ENCODE measurements at regions not wholly inside any gene's neighbourhood (a gene's known extent, or its start where the extent isn't known, plus 50 kb on each side); places are given as distances from the start of the nearest gene placed in this dataset.
"Not testable (repeated sequence)": the region's sequence is repeated elsewhere in the genome, so short reads cannot be mapped to it uniquely, and the experiment has no call there.

DNA sequence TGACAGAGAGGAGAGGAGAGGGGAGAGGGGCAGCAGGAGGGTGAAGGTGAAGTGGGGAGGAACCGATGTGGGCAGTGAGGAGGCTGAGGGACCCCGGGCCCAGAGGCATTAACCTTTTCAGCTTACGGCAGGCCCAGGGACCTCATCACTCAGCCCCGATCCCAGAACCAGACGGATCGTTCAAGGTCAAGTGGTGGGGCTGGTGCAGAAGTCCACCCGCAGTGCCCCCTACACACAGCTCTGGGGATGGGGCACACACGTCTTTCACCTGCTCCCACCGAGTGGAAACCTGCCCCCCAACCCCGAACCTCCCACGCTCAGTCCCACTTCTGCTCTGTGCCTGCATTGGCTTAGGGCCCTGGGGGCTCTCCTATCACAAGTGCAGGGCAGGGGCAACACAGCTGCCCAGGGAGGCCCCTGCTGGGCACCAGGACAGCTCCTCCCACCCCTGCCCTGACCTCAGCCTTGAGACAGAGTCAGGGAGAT is 81.9 kb upstream of the GOLGA6L4 start:
- DNase-seq: not testable (repeated sequence)

DNA sequence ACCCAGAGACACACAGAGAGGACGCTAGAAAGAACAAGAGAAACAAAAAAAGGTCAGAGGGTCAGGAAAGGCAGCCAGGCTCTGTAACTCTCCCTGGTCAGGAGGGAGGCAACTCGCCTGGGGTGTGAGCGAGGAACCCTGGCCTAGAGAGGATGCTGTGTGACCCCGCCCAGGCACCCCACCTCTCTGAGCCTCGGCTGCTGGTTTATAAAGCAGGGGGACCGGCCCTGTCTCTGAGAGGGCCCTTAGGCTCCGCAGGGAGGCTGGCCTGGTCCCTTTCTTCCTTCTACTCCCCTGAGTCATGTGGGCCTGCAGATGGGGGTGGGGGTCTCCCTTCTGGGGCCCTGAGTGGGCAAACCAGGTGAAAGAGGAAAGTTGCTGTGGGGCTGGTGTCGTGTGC is 81.3 kb upstream of the GOLGA6L4 start:
- not testable (repeated sequence) for DNase-seq

- DNase-seq: not testable (repeated sequence)
Observed at GRCh38 chr15:84154787-84155186, 80.8 kb upstream of the GOLGA6L4 start.

DNA sequence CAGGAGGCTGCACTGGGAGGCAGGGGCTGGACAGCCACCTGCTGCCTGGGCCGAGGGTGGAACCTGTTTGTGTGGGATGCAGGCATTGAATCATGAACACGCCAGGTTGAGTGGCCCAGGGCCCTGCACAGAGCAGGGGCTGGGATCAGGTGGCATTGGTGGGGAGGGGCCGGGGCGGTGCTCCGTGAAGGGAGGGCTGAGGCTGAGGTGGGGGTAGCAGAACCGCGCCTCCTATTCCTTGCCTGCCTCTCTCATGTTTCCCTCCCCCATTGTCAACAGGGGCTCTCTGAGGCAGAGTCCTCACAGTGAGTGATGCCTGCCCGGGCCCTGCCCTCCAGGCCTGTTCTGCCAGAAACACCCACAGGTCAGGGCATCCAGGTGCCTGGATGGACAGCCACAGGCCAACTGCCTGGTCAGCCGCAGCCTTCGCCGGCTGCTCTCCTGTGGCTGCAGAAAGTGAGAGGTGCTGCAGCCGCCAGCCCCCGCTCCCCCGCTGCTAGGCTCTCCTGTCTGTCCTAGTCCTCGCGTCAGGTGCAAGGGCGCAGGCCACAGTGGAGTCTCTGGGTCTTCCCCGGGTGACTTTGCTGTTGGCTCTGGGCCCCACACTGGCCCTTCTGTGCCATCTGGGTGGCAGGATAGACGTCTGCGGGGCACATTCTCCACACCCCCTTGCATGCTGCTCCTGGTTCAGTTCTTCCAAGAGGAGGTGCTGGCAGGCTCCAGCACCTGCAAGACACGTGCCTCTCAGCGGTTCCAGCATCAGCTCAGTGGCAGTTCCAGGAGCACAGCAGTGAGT is 79.6 kb upstream of the GOLGA6L4 start:
- DNase-seq: not testable (repeated sequence)

- DNase-seq: not testable (repeated sequence)
Observed at GRCh38 chr15:84156588-84156840, 79.1 kb upstream of the GOLGA6L4 start.

GRCh38 chr15:84157056-84157632 is 78.4 kb upstream of the GOLGA6L4 start:
- DNase-seq: not testable (repeated sequence)

DNA sequence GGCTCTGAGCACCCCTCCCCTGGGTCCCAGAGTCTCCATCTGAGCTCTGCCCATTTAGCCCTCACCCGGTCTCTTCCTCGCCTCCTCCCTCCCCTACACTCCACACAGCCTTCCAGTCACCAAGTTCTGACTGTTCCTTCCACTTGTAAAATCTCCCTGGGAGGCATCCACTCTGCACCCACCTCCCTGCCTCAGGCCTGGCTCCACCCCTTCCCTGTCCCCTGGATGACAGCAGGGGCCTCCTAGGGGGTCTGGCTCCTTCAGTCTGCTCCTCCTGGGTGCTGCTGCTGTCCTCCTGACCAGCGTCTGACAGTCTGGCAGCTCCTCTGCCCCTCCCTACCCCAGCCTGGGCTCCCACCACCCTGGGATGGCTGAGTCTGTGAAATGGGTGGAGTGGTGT is 77.7 kb upstream of the GOLGA6L4 start:
- DNase-seq: not testable (repeated sequence)

DNA sequence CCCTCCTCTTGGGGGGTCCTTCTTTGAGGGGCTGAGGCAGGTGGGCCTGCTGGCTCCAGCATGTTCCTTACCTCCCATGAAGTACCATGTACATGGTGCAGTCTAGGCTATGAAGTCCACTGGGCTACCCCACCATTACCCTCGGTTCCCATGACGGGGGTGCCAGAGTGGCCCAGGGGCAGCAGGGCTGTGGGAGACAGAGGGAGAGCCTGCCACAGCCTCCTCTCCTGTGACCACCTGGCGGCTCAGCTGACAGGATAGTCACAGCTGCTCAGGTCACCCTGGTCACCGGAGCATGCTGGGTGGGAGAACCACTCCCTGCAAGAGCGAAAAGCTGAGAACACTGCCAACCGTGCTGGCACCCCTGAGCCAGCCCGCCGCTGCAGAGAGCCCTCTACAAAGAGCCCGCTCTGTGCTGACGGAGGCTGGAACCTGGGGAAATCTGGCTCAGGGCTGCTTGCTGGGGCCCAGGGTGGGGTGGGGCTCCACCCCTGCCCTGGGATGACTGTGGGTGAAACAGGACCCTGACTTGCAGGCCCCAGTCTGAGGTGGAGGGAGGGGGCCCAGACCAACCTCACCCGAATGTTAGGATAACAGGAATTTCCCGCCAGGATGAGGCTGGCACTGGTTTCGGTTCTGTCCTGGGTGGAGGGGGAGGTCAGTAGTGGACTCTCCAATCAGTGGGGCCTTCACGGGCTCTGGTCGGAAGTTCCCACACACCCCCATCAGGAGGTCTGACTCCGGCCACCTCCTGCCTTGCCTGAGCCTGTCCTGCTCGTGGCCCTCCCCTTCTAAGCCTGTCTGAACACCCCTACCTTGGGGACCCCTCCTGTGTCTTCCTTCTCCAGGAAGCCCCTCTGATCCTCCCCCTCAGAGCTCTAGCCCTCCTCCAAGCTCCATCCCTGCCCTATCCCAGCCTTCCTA is 76.0 kb upstream of the GOLGA6L4 start:
- DNase-seq: not testable (repeated sequence)

DNA sequence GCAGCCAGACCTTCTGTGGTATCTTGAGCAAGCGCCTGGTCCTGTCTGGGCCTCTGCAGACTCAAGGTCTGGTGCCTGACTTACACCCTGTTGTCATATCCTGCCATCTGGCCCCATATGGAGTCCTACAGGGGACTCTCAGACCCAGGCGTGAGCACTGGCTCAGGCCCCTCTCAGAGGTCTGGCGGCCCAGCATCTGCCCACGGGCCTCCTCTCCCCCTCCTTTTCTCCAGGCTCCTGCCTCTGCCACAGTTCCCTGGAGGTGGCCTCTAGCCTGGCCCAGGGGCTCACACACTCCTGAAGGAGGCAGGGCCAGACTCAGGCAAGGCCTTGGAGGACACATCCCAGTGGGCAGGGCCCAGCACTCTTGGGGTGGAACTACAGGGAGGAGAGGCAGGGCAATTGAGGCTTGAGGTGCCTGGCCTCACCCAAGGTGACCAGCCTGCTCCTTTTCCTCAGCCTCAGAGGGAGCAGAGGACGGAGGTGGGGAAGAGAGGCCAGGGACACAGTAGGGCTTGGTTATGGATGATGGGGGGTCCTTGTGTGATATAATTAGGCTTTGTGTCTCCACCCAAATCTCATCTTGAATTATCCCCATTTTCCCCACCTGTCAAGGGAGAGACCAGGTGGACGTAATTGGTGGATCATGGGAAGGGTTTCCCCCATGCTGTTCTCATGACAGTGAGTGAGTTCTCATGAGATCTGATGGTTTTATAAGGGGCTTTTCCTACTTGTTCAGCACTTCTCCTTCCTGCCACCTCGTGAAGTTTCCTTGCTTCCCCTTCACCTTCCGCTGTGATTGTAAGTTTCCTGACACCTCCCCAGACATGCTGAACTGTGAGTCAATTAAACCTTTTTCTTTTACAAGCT is 70.9 kb upstream of the GOLGA6L4 start:
- DNase-seq: not testable (repeated sequence)

DNA sequence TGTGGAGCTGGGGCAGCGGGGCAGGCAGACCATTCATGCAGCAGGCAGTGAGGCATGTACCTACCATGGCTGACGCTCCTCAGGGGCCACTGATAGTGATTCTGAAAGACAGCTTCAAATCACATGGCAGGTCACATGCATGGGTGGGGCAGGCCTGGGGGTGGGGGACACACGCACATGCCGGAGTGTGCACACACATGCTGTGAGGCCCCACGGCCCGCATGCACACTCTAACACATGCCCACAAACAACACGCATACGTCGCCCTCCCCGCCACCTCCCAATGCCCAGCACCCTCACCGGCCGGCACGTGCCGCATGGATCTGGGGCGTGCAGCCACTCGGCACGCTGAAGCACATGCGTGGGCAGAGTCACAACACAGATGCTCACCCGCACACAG is 65.5 kb upstream of the GOLGA6L4 start:
- not testable (repeated sequence) for DNase-seq

GRCh38 chr15:84173231-84173610 is 62.4 kb upstream of the GOLGA6L4 start:
- not testable (repeated sequence) for DNase-seq
